PC-9 (cell line): ENCODE measurements at regions not wholly inside any gene's neighbourhood (a gene's known extent, or its start where the extent isn't known, plus 50 kb on each side); places are given as distances from the start of the nearest gene placed in this dataset.

Experiments used
- BruUV-seq: library from RNA; stranded (reverse); fragments of 400-500 nt; replicated peaks from 2 replicates; lab custom pipeline; 2021; lab: Mats Ljungman, UMichigan
- CTCF ChIA-PET: fragments of 300-600 bp; sonication (Branson Sonifier 250); formaldehyde crosslinking; loops from one replicate; lab custom pipeline; 2022; ENCODE audit warnings: antibody characterized with exemption; lab: Charles Lee
- POLR2A ChIA-PET: fragments of 300-600 bp; sonication (Branson Sonifier 250); formaldehyde crosslinking; loops from one replicate; lab custom pipeline; 2022; ENCODE audit warnings: antibody characterized with exemption; ENCODE audit not compliant: unreplicated experiment; lab: Charles Lee
- DNase-seq, 2 experiments: peaks; one replicate each; pipeline versions ENCODE4 v3.0.0 to v3.0.0-alpha.2; 2015 to 2022; ENCODE audit warnings: mixed read lengths in 1 of 2
- H2AFZ ChIP-seq: fragments of 200-600 bp; sonication (generic); 2 replicates; pipeline ENCODE4 v1.8.1; 2017; ENCODE audit warnings: antibody characterized with exemption
- H3F3A ChIP-seq: fragments of 200-600 bp; sonication (generic); 2 replicates; pipeline ENCODE4 v1.8.1; 2017; ENCODE audit warnings: antibody characterized with exemption, mild to moderate bottlenecking, low read depth; ENCODE audit not compliant: insufficient read depth
- H3K27ac ChIP-seq: fragments of 200-600 bp; sonication (generic); 2 replicates; pipeline ENCODE4 v1.6.1; 2016; ENCODE audit warnings: mixed run types
- H3K27me3 ChIP-seq: fragments of 200-600 bp; sonication (generic); 2 replicates; pipeline ENCODE4 v1.6.1; 2016; ENCODE audit warnings: low read depth, mixed run types; ENCODE audit not compliant: insufficient read depth
- H3K36me3 ChIP-seq: fragments of 200-600 bp; sonication (generic); 2 replicates; pipeline ENCODE4 v1.6.1; 2016; ENCODE audit warnings: low read depth, mixed run types
- H3K4me1 ChIP-seq: fragments of 200-600 bp; sonication (generic); replicated peaks from 2 replicates; pipeline ENCODE4 v1.6.1; 2016; ENCODE audit warnings: mixed run types; ENCODE audit not compliant: insufficient read depth
- H3K4me2 ChIP-seq: fragments of 200-600 bp; sonication (generic); 2 replicates; pipeline ENCODE4 v1.6.1; 2017; ENCODE audit warnings: mixed run types
- H3K4me3 ChIP-seq: fragments of 200-600 bp; sonication (generic); 2 replicates; pipeline ENCODE4 v1.6.1; 2016; ENCODE audit warnings: mixed run types
- H3K79me2 ChIP-seq: fragments of 200-600 bp; sonication (generic); 2 replicates; pipeline ENCODE4 v1.6.1; 2017; ENCODE audit warnings: low read depth, mixed run types
- H3K9me2 ChIP-seq: fragments of 200-600 bp; sonication (generic); 2 replicates; pipeline ENCODE4 v1.8.1; 2017; ENCODE audit warnings: mild to moderate bottlenecking; ENCODE audit not compliant: insufficient read depth
- H3K9me3 ChIP-seq: fragments of 200-600 bp; sonication (generic); 2 replicates; pipeline ENCODE4 v1.8.1; 2016; ENCODE audit warnings: low read depth; ENCODE audit not compliant: insufficient read depth
- H4K20me1 ChIP-seq: fragments of 200-600 bp; sonication (generic); 2 replicates; pipeline ENCODE4 v1.8.1; 2017; ENCODE audit not compliant: insufficient read depth
- CTCF ChIP-seq: fragments of 200-600 bp; sonication (generic); conservative IDR thresholded peaks from 2 replicates; pipeline ENCODE4 v1.6.1; 2017; ENCODE audit warnings: mixed run types, antibody characterized with exemption, mild to moderate bottlenecking, moderate library complexity
- EZH2 ChIP-seq: fragments of 200-600 bp; sonication (generic); IDR thresholded peaks from 2 replicates; pipeline ENCODE4 v1.8.0; 2017; ENCODE audit warnings: antibody characterized with exemption, low read depth
- intact Hi-C: fragments of 100-400 bp; cut with micrococcal nuclease; formaldehyde crosslinking; loops from one replicate; pipeline ENCODE4 v1.10.0; 2022; ENCODE audit not compliant: unreplicated experiment

- TF ChIP-seq EZH2 = no peak
- TF ChIP-seq CTCF = no peak
- ChIA-PET CTCF (no interaction called here), POLR2A (no interaction called here)
- Histone ChIP-seq H3K4me3 (no peak overlapping the region), H4K20me1 (no peaks in the 10 kb centered on the region; the same call in 1 of the 2 replicates), H3F3A (no peaks in the 10 kb centered on the region), H2AFZ (no peak overlapping the region), H3K36me3 (no peaks in the 10 kb centered on the region), H3K9me2 (no peaks in the 10 kb centered on the region), H3K9me3 (no peaks in the 10 kb centered on the region), H3K27me3 (peaks cover 86% of the 10 kb centered on the region), H3K4me2 (no peak overlapping the region), H3K4me1 (no peaks in the 10 kb centered on the region), H3K27ac (no peak overlapping the region), H3K79me2 (no peaks in the 10 kb centered on the region)
- no peak for DNase-seq
- BruUV-seq = no TSS peak
- intact Hi-C loops = no loop called here
Observed at GRCh38 chr9:135336722-135337527, 142.7 kb upstream of the PPP1R26 start.

GRCh38 chr9:135338546-135338945, 141.0 kb upstream of the PPP1R26 start:
- POLR2A ChIA-PET = no interaction called here
- peaks cover 89% of the 10 kb centered on the region for H3K27me3 ChIP-seq
- CTCF ChIA-PET = no interaction called here
- H4K20me1 ChIP-seq = no peaks in the 10 kb centered on the region; the same call in 1 of the 2 replicates
- no peak overlapping the region for H3K27ac ChIP-seq
- no peaks in the 10 kb centered on the region for H3K36me3 ChIP-seq
- intact Hi-C loops = no loop called here
- H3K4me2 ChIP-seq = no peak overlapping the region
- H3K79me2 ChIP-seq = no peaks in the 10 kb centered on the region
- DNase-seq = no peak
- no peak for TF ChIP-seq EZH2
- no peak for TF ChIP-seq CTCF
- no TSS peak for BruUV-seq
- H3F3A ChIP-seq = no peaks in the 10 kb centered on the region
- H3K9me2 ChIP-seq = no peaks in the 10 kb centered on the region
- no peaks in the 10 kb centered on the region for H3K9me3 ChIP-seq
- no peak overlapping the region for H3K4me3 ChIP-seq
- H3K4me1 ChIP-seq = no peaks in the 10 kb centered on the region
- no peak overlapping the region for H2AFZ ChIP-seq

GRCh38 chr9:135339378-135339973, 140.1 kb upstream of the PPP1R26 start:
- Histone ChIP-seq H3K4me3 (no peak overlapping the region), H3K79me2 (no peaks in the 10 kb centered on the region), H2AFZ (no peak overlapping the region), H3K36me3 (no peaks in the 10 kb centered on the region), H3K9me2 (no peaks in the 10 kb centered on the region), H3K27me3 (peaks cover 98% of the 10 kb centered on the region), H3K4me2 (no peak overlapping the region), H3K27ac (no peak overlapping the region), H3F3A (no peaks in the 10 kb centered on the region), H3K4me1 (no peaks in the 10 kb centered on the region), H4K20me1 (no peaks in the 10 kb centered on the region; the same call in 1 of the 2 replicates), H3K9me3 (no peaks in the 10 kb centered on the region)
- ChIA-PET CTCF (no interaction called here), POLR2A (no interaction called here)
- no peak for TF ChIP-seq CTCF
- no peak for TF ChIP-seq EZH2
- no peak for DNase-seq
- intact Hi-C loops = no loop called here
- BruUV-seq = no TSS peak
